LNCaP clone FGC (cell line): ENCODE measurements at regions not wholly inside any gene's neighbourhood (a gene's known extent, or its start where the extent isn't known, plus 50 kb on each side); places are given as distances from the start of the nearest gene placed in this dataset.

Experiments
- DNase-seq: peaks from one replicate; pipeline ENCODE4 v3.0.0-alpha.2; 2011; ENCODE audit warnings: low read depth
- H3K4me3 ChIP-seq: 2 replicates; pipeline ENCODE4 v1.5.1; 2011; ENCODE audit warnings: mild to moderate bottlenecking, low read depth, low read length, control low read depth
- TF ChIP-seq, protein P1 (sequence below): IDR thresholded peaks from 2 replicates; pipeline ENCODE4 v1.5.1; 2012; ENCODE audit warnings: mild to moderate bottlenecking; ENCODE audit not compliant: control insufficient read depth, insufficient read depth; ENCODE audit errors: extremely low read depth

DNA sequence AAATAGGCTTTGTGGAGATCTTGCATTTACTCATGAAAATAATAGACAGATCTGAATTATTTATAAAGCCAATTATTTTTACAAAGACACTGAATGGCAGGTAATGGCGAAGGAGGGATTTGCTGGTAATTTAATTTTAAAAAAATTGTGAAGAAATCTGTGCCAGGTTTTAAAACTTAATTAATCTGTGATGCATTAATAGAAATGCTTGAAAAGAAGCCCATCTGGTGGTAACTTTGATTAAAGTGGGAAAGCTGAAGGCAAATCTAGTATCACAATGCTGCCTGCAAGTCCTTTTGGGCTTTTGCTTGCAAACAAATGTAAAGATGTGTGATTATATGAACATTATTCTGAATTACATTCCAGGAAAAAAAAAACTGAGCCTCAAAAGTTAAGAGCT lies 433.2 kb upstream of the DEPDC1 start:
- TF ChIP-seq, protein P1, sequence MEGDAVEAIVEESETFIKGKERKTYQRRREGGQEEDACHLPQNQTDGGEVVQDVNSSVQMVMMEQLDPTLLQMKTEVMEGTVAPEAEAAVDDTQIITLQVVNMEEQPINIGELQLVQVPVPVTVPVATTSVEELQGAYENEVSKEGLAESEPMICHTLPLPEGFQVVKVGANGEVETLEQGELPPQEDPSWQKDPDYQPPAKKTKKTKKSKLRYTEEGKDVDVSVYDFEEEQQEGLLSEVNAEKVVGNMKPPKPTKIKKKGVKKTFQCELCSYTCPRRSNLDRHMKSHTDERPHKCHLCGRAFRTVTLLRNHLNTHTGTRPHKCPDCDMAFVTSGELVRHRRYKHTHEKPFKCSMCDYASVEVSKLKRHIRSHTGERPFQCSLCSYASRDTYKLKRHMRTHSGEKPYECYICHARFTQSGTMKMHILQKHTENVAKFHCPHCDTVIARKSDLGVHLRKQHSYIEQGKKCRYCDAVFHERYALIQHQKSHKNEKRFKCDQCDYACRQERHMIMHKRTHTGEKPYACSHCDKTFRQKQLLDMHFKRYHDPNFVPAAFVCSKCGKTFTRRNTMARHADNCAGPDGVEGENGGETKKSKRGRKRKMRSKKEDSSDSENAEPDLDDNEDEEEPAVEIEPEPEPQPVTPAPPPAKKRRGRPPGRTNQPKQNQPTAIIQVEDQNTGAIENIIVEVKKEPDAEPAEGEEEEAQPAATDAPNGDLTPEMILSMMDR = no peak
- DNase-seq = no peak
- no peak overlapping the region for H3K4me3 ChIP-seq

DNA sequence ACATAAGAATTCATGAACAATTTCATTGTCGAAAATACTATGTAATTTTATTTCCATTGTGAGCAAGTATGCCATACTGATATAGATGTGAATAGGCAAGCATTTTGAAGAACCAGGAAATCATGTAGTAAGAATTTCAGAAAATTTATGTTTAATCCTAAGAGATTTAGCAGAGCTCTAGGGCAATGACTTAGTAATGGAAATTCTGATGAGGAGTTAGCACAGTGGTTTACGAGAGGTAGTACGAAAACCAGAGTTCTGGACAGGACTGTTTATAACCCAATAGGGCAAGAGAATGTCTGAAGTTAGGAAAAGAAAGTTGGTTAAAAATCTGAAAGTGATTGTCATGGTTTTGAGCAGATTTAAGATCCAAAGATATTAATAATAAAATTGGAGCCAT lies 439.6 kb upstream of the DEPDC1 start:
- H3K4me3 ChIP-seq = no peak overlapping the region
- TF ChIP-seq, protein P1 = no peak
- DNase-seq = no peak

DNA sequence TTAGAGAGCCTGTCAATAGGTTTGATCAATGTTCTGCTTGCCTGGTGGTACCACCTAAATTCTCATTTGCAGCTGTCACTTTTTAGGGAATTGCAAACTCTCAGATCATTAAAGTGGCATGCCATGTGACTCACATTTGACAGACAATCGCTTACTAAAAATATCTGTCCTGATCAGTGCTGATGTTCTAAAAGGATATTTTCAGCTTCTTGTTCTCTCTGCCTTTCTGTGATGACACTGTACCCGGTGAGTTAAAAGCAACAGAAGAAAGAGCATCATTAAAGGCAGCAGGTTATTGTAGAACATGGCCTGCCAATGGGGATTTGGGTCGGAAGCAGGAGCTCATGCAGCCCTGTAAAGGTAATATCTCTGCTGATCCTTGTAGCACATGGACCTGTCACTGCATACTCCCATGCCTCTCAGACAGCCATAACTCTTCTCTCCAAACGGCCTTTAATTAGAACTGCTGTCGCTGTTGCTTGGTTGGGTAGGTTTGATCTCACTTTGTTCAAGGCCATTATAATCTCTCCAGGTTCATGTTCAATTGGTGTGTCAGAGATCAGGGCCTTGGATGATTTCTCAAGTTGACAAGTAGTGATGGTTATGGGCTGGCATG lies 441.3 kb upstream of the DEPDC1 start:
- H3K4me3 ChIP-seq = no peak overlapping the region
- TF ChIP-seq, protein P1 = no peak

DNA sequence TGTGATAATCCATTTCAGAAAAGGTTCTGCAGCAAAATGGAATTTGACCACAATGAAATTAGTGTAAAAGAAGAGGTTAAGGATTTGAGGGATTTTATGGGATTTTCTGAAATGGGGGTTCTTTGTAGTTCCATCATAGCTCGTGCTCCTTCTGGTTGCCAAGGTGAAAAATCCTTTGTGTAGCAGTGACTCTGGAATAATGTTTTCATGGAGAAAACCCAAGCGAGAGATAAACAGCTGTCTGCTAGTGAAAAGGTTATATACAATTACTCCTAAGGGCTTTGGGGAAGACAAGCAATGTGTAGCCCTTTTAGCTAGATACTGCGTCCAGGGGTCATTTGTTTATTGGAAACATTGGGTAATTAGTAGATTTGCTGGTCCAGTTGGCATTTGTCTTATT lies 453.2 kb upstream of the DEPDC1 start:
- H3K4me3 ChIP-seq = no peak overlapping the region
- no peak for DNase-seq
- TF ChIP-seq, protein P1 = no peak

More for the DNA sequence above, 441.3 kb upstream of the DEPDC1 start:
- no peak for DNase-seq

DNA sequence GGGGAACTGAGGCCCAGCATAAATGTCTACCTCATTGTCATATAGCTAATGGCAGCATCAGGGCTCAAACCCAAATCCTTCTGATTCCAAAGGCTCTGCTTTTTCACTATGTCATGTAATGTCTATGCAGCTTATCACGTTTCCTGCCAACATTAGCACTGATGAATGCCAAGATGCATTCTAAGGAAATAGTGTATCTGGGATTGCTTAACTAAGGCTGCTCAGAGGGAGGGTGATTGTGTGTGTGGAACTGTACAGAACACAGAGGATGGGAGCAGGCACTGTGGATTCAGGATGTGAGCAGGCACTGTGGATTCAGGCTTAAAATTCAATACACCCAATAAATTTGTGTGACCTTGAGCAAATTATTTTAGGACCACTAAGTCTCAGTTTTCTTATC lies 456.4 kb upstream of the DEPDC1 start:
- H3K4me3 ChIP-seq = no peak overlapping the region
- TF ChIP-seq, protein P1 = no peak
- DNase-seq = no peak

DNA sequence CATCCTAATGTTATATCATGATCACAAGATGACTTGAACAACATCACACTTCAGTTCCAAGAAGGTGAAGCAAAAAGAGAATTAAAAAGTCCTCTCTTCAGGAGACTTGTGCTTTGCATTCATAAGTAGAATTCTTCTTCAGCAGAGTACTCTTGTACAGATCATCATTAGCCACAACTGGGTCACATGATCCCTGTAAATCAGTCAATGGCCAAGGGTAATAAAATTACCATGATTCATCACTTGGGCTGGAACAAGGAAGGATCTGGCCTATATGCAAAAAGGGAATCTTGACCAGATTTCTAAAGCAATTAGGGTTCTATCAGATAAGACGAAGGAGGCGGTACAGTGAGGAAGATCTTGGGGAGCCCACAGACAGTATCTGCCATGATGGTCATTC lies 458.0 kb upstream of the DEPDC1 start:
- peak; percentile 13 for DNase-seq
- TF ChIP-seq, protein P1 = no peak
- no peak overlapping the region for H3K4me3 ChIP-seq

DNA sequence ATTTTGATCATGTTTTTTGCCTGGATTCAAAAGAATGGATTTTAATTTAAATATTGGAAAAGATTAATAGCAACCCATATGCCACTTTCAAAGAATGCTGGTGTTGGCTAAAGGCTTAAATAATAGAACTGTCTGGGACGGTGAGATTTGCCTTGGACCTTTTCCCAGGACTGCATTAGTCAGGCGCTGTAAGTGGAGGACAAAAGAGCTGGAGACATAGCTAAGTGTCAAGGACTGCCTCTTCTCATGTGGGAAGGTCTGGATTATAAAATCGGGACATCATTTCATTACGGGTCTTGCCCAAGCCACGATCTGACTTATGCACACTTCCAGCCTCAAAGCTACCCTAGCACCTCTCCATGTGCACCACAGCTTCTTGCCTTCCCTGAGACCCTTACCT lies 458.5 kb upstream of the DEPDC1 start:
- H3K4me3 ChIP-seq = no peak overlapping the region
- DNase-seq = peak; percentile 71
- TF ChIP-seq, protein P1 = no peak
